ENCODE measurements at regions not wholly inside any gene's neighbourhood (a gene's known extent, or its start where the extent isn't known, plus 50 kb on each side); places are given as distances from the start of the nearest gene placed in this dataset.
"Not testable (repeated sequence)": the region's sequence is repeated elsewhere in the genome, so short reads cannot be mapped to it uniquely, and the experiment has no call there.

DNA sequence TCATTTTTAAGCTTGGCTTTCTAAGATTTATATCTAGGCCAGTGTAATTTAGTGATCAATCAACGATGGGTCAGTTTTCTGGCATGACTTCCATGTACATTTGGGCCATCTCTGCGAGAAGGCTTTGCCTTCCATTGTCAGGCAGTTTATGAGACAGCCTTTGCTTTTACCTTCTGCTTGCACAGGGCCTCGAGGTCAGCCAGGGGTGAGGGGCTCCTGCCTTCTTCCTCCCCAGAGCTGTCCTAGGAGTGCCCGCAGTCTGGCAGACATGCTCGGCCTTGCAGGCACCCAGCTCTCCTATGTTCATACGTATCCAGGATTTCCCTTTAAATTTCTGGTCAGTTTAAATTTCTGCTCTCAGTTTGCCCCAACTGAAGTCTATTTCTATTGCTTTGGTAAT is 367.2 kb downstream of the SMOC2 start:
- H3K9me3 Mint-ChIP-seq (ENCODE audit: low read depth), result no peaks in the 10 kb centered on the region
- H3K27ac Mint-ChIP-seq, result no peak overlapping the region
- no peaks in the 10 kb centered on the region for H3K4me1 Mint-ChIP-seq (ENCODE audit: low read depth)
- H3K27me3 Mint-ChIP-seq, result peaks cover 6% of the 10 kb centered on the region
- H3K36me3 Mint-ChIP-seq, result no peaks in the 10 kb centered on the region
- H3K4me3 Mint-ChIP-seq, result no peak overlapping the region

DNA sequence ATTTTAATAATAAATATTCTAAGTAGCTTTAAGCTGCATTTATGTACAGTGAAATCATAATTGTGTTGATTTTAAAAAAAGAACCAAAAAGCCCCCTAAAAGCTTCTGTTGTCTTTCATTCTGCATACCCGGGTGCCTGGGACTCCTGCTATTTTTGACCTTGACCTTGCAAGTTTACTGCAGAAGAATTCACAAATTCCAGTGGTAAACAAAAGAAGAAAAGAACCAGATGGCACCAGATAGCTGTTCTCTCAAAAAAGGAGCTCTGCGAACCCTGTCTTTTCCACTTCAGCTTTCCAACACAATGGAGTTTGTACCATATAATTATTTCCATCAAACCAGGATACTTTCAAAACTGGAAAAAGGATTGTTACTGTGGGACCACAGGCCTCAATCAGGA is 363.3 kb downstream of the SMOC2 start:
- no peak overlapping the region for H3K27ac Mint-ChIP-seq
- no peaks in the 10 kb centered on the region for H3K36me3 Mint-ChIP-seq
- H3K4me3 Mint-ChIP-seq, result no peak overlapping the region
- no peaks in the 10 kb centered on the region for H3K9me3 Mint-ChIP-seq (ENCODE audit: low read depth)
- no peaks in the 10 kb centered on the region for H3K4me1 Mint-ChIP-seq (ENCODE audit: low read depth)
- H3K27me3 Mint-ChIP-seq, result peaks cover 7% of the 10 kb centered on the region

DNA sequence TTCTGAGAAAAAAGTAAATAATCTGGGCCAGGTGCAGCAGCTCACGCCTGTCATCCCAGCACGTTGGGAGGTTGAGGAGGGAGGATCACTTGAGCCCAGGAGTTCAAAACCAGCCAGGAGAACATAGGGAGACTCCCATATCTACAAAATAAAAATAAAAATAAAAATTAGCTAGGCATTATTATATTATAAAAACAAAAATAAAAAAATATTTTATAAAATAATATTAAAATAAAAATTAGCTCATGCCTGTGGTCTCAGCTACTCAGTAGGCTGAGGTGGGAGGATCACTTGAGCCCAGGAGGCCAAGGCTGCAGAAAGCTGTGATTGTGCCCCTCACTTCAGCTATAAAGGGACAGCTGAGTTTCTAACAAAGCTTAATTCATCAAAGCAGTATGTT is 362.9 kb downstream of the SMOC2 start:
- Mint-ChIP-seq H3K27ac (no peak overlapping the region), H3K27me3 (peaks cover 7% of the 10 kb centered on the region)

DNA sequence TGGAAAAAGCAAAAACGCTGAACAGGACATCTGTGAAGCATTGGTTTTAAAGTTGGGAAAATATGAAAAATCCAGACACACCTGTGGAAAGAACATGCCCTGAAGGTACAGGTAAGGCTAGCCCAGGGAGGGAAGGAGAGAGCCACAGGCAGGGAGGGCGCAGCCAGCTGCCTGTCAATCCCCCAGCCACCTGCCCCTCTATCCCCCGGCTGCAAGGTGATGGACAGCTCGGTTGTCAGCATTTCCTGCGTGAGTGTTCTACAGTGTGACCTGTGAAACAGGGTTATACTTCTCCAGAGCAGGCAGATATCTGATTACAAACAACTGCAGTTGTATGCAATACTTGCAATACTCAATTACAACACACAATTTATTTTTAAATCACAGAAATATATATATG is 358.1 kb downstream of the SMOC2 start:
- Mint-ChIP-seq H3K9me3 (ENCODE audit: low read depth) (no peaks in the 10 kb centered on the region), H3K27ac (no peak overlapping the region), H3K36me3 (no peaks in the 10 kb centered on the region), H3K4me3 (no peak overlapping the region), H3K27me3 (peaks cover 8% of the 10 kb centered on the region), H3K4me1 (ENCODE audit: low read depth) (no peaks in the 10 kb centered on the region)

More for the DNA sequence above, 362.9 kb downstream of the SMOC2 start:
- Mint-ChIP-seq H3K4me3 (no peak overlapping the region), H3K36me3 (no peaks in the 10 kb centered on the region), H3K4me1 (ENCODE audit: low read depth) (no peaks in the 10 kb centered on the region), H3K9me3 (ENCODE audit: low read depth) (no peaks in the 10 kb centered on the region)

DNA sequence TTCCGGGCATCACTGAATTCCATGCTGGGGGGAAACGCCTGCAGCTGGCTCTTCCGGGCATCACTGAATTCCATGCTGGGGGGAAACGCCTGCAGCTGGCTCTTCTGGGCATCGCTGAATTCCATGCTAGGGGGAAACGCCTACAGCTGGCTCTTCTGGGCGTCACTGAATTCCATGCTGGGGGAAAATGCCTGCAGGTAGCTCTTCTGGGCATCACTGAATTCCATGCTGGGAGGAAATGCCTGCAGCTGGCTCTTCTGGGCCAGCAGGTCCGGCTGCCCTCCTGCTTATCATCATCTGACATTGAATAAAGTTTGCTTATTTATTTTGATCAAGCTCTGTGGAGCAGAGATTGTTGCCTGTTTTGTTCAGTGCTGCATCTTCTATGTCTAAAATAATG is 355.1 kb downstream of the SMOC2 start:
- no peaks in the 10 kb centered on the region for H3K9me3 Mint-ChIP-seq (ENCODE audit: low read depth)
- H3K27ac Mint-ChIP-seq, result no peak overlapping the region
- H3K4me3 Mint-ChIP-seq, result no peak overlapping the region
- no peaks in the 10 kb centered on the region for H3K4me1 Mint-ChIP-seq (ENCODE audit: low read depth)
- peaks cover 5% of the 10 kb centered on the region for H3K27me3 Mint-ChIP-seq
- H3K36me3 Mint-ChIP-seq, result no peaks in the 10 kb centered on the region

DNA sequence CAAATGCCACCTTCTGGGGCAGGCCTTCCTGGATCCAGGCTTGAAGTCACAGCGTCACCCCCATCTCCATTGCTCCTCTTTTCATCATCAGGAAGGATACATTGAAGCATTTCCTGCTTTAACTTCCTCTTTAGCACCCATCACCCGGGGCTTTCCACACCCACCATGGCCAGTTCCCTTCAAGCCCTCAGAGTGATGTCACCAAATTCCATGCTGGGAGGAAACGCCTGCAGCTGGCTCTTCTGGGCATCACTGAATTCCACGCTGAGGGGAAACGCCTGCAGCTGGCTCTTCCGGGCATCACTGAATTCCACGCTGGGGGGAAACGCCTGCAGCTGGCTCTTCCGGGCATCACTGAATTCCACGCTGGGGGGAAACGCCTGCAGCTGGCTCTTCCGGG is 354.6 kb downstream of the SMOC2 start:
- H3K27ac Mint-ChIP-seq; H3K27me3 Mint-ChIP-seq; H3K4me3 Mint-ChIP-seq; H3K36me3 Mint-ChIP-seq; H3K9me3 Mint-ChIP-seq (ENCODE audit: low read depth); H3K4me1 Mint-ChIP-seq (ENCODE audit: low read depth): not testable (repeated sequence)

DNA sequence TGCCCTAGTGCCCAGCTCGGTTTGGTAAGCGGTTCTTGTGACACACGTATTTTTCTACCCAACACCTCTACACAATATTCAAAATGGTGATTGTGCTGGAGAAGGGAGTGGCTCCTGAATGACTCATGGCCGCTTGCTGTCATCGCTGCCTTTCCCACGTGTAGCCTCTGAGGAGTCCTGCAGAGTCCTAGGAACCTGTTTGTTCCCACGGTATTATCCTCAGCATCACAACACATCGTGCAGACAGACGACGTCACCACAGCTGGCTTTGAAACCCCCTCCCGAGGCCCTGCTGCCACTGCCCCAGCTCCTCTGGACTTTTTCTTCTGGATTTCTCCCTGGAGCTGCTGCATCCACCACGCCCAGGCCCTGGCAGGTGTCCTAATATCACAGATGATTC is 353.5 kb downstream of the SMOC2 start:
- H3K4me1 Mint-ChIP-seq (ENCODE audit: low read depth), result no peaks in the 10 kb centered on the region
- H3K27ac Mint-ChIP-seq, result no peak overlapping the region
- no peak overlapping the region for H3K4me3 Mint-ChIP-seq
- H3K9me3 Mint-ChIP-seq (ENCODE audit: low read depth), result no peaks in the 10 kb centered on the region
- H3K36me3 Mint-ChIP-seq, result no peaks in the 10 kb centered on the region
- H3K27me3 Mint-ChIP-seq, result peaks cover 3% of the 10 kb centered on the region

DNA sequence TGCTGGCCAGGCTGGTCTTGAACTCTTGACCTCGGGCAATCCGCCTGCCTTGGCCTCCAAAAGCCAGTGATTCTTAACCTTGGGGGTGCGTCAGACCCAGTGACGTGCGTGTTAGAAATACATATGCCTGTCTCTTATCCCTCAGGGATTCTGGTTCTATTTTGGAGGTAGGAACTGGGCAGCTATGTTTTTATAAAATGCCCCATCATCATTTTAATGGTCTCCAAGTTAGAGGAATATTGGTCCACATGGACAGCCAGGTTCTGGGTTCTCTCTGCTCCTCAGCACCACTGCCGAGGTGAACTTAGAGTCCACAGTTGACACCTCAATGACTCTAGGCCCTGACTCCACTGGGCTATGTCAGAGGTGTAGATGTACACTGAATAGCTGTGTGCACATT is 352.7 kb downstream of the SMOC2 start:
- H3K4me1 Mint-ChIP-seq (ENCODE audit: low read depth), result no peaks in the 10 kb centered on the region
- no peak overlapping the region for H3K27ac Mint-ChIP-seq
- H3K9me3 Mint-ChIP-seq (ENCODE audit: low read depth), result no peaks in the 10 kb centered on the region
- H3K4me3 Mint-ChIP-seq, result no peak overlapping the region
- no peaks in the 10 kb centered on the region for H3K36me3 Mint-ChIP-seq
- peaks cover 3% of the 10 kb centered on the region for H3K27me3 Mint-ChIP-seq

DNA sequence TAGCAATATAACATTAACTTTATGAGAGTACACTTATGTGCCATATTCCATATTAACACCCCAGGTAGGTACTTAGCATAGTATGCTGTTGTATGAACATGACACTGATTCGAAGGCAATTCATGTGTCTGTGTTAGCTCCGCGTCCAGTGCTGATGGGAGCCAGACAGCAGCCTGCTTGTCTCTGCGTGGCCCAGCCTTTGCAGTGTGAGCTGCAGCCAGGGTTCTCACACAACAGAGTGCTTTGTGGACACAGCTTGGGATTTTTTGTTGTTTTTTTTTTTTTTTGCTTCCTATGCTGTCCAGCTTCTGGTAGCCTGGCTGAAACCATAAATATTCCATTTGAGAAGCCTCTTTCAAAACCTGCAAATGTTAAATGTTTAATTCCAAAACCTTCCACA is 350.9 kb downstream of the SMOC2 start:
- no peaks in the 10 kb centered on the region for H3K4me1 Mint-ChIP-seq (ENCODE audit: low read depth)
- no peaks in the 10 kb centered on the region for H3K9me3 Mint-ChIP-seq (ENCODE audit: low read depth)
- H3K27ac Mint-ChIP-seq, result no peak overlapping the region
- peaks cover 3% of the 10 kb centered on the region for H3K27me3 Mint-ChIP-seq
- no peaks in the 10 kb centered on the region for H3K36me3 Mint-ChIP-seq
- H3K4me3 Mint-ChIP-seq, result no peak overlapping the region

DNA sequence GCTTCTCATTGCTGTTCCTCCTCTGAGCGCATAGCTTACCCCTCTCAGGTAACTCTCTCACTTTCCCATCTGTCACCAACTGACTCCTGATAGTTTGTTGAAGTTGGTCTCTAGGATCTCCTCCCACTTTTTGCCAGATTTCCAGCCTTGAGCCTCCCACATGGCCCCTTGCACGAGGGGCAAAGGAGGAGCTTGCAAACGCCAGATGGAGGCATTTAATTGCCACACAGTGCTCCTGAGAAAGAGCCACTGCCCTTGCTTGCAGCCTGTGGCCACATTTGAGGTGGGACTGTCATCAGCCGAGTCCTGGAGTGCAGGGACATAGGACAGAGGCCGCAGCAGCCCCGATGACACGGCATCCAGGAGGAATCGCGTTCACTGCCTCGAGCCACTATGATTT is 348.7 kb downstream of the SMOC2 start:
- H3K27ac Mint-ChIP-seq, result no peak overlapping the region
- no peak overlapping the region for H3K4me3 Mint-ChIP-seq
- no peaks in the 10 kb centered on the region for H3K9me3 Mint-ChIP-seq (ENCODE audit: low read depth)
- H3K27me3 Mint-ChIP-seq, result peaks cover 2% of the 10 kb centered on the region
- H3K36me3 Mint-ChIP-seq, result no peaks in the 10 kb centered on the region
- H3K4me1 Mint-ChIP-seq (ENCODE audit: low read depth), result no peaks in the 10 kb centered on the region

DNA sequence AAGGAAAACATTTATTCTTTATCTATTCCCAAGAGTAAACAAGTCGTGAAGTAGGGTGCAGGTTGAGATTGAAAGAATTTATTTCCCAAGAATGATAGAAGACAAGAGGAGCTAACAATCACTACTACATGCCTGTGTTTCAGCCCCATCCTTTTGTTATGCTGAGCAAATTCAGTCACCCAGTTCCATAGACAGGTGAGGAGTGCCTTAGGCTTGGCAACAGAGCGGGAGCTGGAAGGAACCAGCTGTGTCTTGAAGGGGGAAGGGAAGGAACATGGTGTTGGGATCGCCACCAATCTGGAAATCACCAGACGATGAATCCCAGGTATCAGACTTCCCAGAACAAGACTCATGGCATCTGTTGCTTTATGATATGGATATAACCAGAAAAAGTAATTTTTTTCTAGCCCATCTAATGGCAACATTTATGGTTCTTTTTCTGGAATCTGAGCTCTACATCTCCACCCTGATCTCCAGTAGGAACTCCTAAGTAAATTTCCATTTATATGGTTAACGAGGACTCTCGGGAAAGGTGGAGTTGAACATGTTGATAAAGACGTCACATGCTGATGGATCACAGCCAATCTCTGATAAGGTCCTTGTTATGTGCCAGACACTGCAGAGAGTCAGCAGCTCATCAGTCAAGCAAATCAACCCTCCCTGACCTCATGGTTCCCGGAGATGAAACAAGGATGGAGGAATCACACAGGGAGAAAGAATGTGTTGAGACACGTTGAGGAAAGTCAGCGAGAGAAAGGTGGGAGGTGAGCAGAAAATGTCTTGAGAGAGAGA is 344.9 kb downstream of the SMOC2 start:
- Mint-ChIP-seq H3K27me3 (peaks cover 4% of the 10 kb centered on the region), H3K36me3 (no peaks in the 10 kb centered on the region), H3K9me3 (ENCODE audit: low read depth) (no peaks in the 10 kb centered on the region), H3K4me1 (ENCODE audit: low read depth) (no peaks in the 10 kb centered on the region), H3K4me3 (no peak overlapping the region), H3K27ac (no peak overlapping the region)

DNA sequence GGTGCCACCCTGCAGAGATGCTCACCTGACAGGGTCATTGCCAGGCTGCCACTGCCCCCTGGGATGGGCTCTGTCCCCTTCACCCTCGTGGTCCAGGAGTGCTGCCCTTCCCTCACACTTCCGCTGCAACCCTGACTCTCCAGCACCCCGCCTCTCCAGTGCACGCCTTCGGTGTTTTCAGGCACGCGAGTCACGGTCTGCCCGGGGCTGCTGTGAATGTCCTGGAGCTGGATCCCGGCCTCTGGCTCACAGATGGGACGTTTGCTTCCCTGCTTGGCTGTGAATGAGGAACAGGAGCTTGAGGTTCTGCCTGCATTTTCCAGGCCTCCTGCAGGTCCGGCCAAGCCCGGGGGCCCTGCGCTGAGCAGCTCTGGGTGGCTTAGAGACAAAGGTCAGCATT is 343.4 kb downstream of the SMOC2 start:
- Mint-ChIP-seq H3K9me3 (ENCODE audit: low read depth) (peaks cover 5% of the 10 kb centered on the region), H3K27me3 (peaks cover 8% of the 10 kb centered on the region), H3K36me3 (no peaks in the 10 kb centered on the region), H3K4me1 (ENCODE audit: low read depth) (no peaks in the 10 kb centered on the region), H3K27ac (no peak overlapping the region), H3K4me3 (no peak overlapping the region)

DNA sequence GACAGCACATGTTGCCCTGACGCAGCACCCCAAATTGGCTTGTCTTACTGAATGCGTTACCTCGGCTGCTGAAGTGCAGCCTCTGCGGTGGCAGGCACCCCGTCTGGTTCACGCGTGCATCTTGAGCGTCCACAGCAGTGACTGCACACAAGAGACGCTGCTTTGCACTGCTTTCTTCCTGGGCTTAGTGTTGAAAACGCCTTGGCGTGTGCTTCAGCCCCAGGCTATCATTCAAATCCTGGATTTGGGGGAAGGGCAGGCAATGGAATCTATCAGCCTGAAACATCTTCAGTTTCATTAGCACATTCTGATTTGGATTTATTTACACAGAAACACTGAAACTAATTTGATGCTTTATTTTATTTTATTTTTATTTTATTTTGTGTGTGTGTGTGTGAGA is 342.7 kb downstream of the SMOC2 start:
- no peaks in the 10 kb centered on the region for H3K36me3 Mint-ChIP-seq
- H3K4me3 Mint-ChIP-seq, result no peak overlapping the region
- H3K4me1 Mint-ChIP-seq (ENCODE audit: low read depth), result no peaks in the 10 kb centered on the region
- no peak overlapping the region for H3K27ac Mint-ChIP-seq
- H3K27me3 Mint-ChIP-seq, result peaks cover 8% of the 10 kb centered on the region
- H3K9me3 Mint-ChIP-seq (ENCODE audit: low read depth), result peaks cover 5% of the 10 kb centered on the region

DNA sequence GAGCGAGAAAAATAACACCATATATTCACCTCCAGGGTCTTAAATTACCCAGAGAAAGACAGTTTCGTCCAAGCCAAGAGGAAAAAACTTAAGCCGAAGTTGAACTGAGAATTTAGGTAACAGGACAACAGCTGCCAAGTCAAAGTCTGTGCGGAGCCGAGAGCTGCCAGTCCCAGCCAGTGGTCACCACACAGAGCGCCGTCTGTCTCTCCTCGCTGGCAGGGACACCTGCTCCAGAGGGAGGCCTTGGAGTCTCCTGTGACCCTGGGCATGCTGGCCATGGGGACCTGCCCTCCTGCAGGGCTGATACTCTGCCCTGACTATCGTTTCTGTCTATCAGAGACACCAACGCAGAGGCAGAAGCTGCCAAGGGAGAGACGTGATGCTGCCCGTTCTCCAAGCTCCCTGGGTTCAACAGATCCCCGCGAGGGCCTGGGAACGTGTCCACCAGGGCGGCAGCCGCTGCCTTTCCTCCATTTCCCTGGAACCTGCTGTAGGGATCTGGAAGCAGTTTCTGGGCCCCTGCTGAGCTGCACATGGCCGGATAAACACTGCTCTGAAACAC is 341.3 kb downstream of the SMOC2 start:
- Mint-ChIP-seq H3K4me3 (no peak overlapping the region), H3K27me3 (peaks cover 8% of the 10 kb centered on the region), H3K9me3 (ENCODE audit: low read depth) (peaks cover 5% of the 10 kb centered on the region), H3K4me1 (ENCODE audit: low read depth) (no peaks in the 10 kb centered on the region), H3K27ac (no peak overlapping the region), H3K36me3 (no peaks in the 10 kb centered on the region)

DNA sequence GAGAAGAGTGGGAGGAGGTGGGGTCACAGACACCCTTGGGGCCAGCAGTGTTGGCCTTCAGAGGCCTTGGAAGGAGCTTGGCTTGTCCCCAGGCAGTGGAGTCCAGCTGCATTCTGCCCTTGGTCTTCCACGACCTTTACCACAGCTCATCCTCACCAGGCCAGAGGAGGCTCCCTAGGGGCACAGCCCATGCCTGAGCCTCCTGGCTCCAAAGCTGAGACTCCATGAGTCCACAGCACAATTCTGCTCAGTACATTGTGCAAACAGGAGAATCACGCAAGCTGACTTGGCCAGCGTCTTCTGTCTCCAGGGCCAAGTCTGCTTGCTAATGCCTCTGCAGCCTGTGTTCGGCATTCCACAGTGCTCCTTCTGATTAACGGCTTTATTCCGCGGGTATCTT is 337.2 kb downstream of the SMOC2 start:
- Mint-ChIP-seq H3K4me1 (ENCODE audit: low read depth) (no peaks in the 10 kb centered on the region), H3K4me3 (no peak overlapping the region), H3K9me3 (ENCODE audit: low read depth) (peaks cover 20% of the 10 kb centered on the region), H3K27ac (no peak overlapping the region), H3K36me3 (peaks cover 2% of the 10 kb centered on the region), H3K27me3 (peaks cover 6% of the 10 kb centered on the region)

DNA sequence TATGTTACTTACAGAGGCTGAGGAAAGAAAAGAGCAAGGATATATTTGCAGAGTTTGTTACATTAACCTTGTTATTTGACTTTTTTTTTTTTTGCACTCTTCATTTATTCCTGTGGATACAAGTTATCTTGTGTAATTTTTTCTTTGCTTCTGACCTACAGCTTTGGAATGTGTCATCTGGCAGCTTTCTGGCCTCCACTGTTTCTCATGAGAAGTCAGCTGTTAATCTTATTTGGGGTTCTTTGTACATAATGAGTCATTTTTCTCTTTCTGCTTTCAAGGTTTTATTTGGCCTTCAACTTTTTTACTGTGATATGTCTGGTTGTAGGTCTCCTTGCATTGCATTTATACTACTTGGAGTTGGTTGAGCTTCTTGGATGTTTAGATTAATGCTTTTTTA is 333.4 kb downstream of the SMOC2 start:
- peaks cover 2% of the 10 kb centered on the region for H3K36me3 Mint-ChIP-seq
- H3K4me1 Mint-ChIP-seq (ENCODE audit: low read depth), result no peaks in the 10 kb centered on the region
- H3K9me3 Mint-ChIP-seq (ENCODE audit: low read depth), result peaks cover 20% of the 10 kb centered on the region
- no peak overlapping the region for H3K27ac Mint-ChIP-seq
- no peaks in the 10 kb centered on the region for H3K27me3 Mint-ChIP-seq
- no peak overlapping the region for H3K4me3 Mint-ChIP-seq

All from activated naive CD8-positive, alpha-beta T cell (primary cell).